Endothelial cell (in vitro differentiated cells): ENCODE measurements at regions not wholly inside any gene's neighbourhood (a gene's known extent, or its start where the extent isn't known, plus 50 kb on each side); places are given as distances from the start of the nearest gene placed in this dataset.

ENCODE experiments used
- DNase-seq: peaks from one replicate; pipeline ENCODE4 v3.0.0; 2021; ENCODE audit warnings: low spot score
- H3K27ac Mint-ChIP-seq: one replicate; pipeline ENCODE4 v1.8.0; 2021; ENCODE audit warnings: mixed read lengths, inconsistent platforms; ENCODE audit not compliant: unreplicated experiment
- H3K27me3 Mint-ChIP-seq: one replicate; pipeline ENCODE4 v1.8.0; 2021; ENCODE audit warnings: mild to moderate bottlenecking, moderate library complexity, mixed read lengths, inconsistent platforms; ENCODE audit not compliant: unreplicated experiment
- H3K36me3 Mint-ChIP-seq: one replicate; pipeline ENCODE4 v1.8.0; 2021; ENCODE audit warnings: mild to moderate bottlenecking, low read depth, mixed read lengths, inconsistent platforms; ENCODE audit not compliant: unreplicated experiment
- H3K4me1 Mint-ChIP-seq: one replicate; pipeline ENCODE4 v1.8.0; 2021; ENCODE audit warnings: mild to moderate bottlenecking, mixed read lengths, inconsistent platforms; ENCODE audit not compliant: unreplicated experiment
- H3K4me3 Mint-ChIP-seq: one replicate; pipeline ENCODE4 v1.8.0; 2021; ENCODE audit warnings: mild to moderate bottlenecking, mixed read lengths, inconsistent platforms; ENCODE audit not compliant: unreplicated experiment
- H3K9me3 Mint-ChIP-seq: one replicate; pipeline ENCODE4 v1.8.0; 2021; ENCODE audit warnings: mixed read lengths, inconsistent platforms; ENCODE audit not compliant: unreplicated experiment
- TF ChIP-seq, protein P1 (sequence below): fragments of 200-600 bp; sonication (generic); IDR thresholded peaks from one replicate; pipeline ENCODE4 v1.5.0; 2021; ENCODE audit warnings: antibody characterized with exemption; ENCODE audit not compliant: unreplicated experiment

DNA sequence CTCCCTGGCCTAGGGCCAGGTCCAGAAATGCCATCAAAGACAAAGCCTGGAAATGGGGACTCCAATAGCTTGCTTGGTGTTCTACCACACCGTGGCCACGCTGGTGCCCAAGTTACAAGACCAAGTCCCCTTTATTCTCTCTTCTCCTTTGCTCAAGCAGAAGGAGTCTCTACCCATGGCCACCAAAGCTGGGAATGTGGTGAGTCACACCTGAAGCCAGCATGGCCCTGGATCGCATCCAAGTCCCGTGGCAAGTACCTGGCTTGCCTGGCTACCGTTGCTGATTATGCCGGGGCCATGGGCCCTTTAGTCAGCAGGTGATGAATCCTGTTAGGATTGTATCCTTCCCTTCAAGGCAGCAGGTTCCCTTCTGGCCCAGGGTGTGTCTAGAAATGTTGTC, 260.0 kb downstream of the HAPSTR1 start:
- TF ChIP-seq, protein P1, sequence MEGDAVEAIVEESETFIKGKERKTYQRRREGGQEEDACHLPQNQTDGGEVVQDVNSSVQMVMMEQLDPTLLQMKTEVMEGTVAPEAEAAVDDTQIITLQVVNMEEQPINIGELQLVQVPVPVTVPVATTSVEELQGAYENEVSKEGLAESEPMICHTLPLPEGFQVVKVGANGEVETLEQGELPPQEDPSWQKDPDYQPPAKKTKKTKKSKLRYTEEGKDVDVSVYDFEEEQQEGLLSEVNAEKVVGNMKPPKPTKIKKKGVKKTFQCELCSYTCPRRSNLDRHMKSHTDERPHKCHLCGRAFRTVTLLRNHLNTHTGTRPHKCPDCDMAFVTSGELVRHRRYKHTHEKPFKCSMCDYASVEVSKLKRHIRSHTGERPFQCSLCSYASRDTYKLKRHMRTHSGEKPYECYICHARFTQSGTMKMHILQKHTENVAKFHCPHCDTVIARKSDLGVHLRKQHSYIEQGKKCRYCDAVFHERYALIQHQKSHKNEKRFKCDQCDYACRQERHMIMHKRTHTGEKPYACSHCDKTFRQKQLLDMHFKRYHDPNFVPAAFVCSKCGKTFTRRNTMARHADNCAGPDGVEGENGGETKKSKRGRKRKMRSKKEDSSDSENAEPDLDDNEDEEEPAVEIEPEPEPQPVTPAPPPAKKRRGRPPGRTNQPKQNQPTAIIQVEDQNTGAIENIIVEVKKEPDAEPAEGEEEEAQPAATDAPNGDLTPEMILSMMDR: no peak
- no peak for DNase-seq
- no peak overlapping the region for H3K27ac Mint-ChIP-seq
- H3K27me3 Mint-ChIP-seq: peaks cover 3% of the 10 kb centered on the region
- H3K36me3 Mint-ChIP-seq: no peaks in the 10 kb centered on the region
- H3K9me3 Mint-ChIP-seq: peaks cover 11% of the 10 kb centered on the region
- H3K4me1 Mint-ChIP-seq: no peaks in the 10 kb centered on the region
- no peak overlapping the region for H3K4me3 Mint-ChIP-seq

- Mint-ChIP-seq H3K4me1 (no peaks in the 10 kb centered on the region), H3K36me3 (no peaks in the 10 kb centered on the region), H3K9me3 (peaks cover 11% of the 10 kb centered on the region), H3K27me3 (peaks cover 3% of the 10 kb centered on the region), H3K27ac (no peak overlapping the region), H3K4me3 (peak overlapping the region; percentile 8)
- TF ChIP-seq, protein P1: no peak
- no peak for DNase-seq
Measured at GRCh38 chr16:9351841-9352434, 260.5 kb downstream of the HAPSTR1 start.

- Mint-ChIP-seq H3K27ac (no peak overlapping the region), H3K4me3 (no peak overlapping the region), H3K4me1 (no peaks in the 10 kb centered on the region), H3K36me3 (no peaks in the 10 kb centered on the region), H3K9me3 (no peaks in the 10 kb centered on the region), H3K27me3 (no peaks in the 10 kb centered on the region)
- TF ChIP-seq, protein P1: no peak
- DNase-seq: no peak
Measured at GRCh38 chr16:9357829-9358228, 266.4 kb downstream of the HAPSTR1 start.

DNA sequence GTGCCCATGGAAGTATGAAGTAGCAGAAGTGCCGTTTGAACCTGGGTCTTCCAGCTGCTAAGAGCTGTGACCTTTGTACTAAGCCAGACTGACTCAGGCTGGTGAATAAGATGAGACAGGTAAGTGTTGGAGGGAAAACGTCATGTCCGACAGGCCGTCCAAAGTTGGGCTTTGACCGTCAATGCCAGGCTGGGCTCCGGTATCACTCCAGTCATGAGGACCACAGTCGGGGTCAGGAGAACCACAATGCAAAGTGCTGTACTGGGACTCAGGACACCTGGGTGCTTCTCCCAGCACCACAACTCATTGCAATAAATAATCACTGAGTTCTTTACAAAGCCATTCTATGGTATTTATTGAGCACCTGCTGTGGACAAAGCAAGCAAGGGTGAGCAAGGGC, 268.6 kb downstream of the HAPSTR1 start:
- no peaks in the 10 kb centered on the region for H3K27me3 Mint-ChIP-seq
- H3K27ac Mint-ChIP-seq: no peak overlapping the region
- H3K4me1 Mint-ChIP-seq: no peaks in the 10 kb centered on the region
- H3K9me3 Mint-ChIP-seq: no peaks in the 10 kb centered on the region
- H3K36me3 Mint-ChIP-seq: no peaks in the 10 kb centered on the region
- no peak overlapping the region for H3K4me3 Mint-ChIP-seq
- TF ChIP-seq, protein P1: no peak
- DNase-seq: no peak

GRCh38 chr16:9362050-9362449, 270.6 kb downstream of the HAPSTR1 start:
- Mint-ChIP-seq H3K4me3 (no peak overlapping the region), H3K36me3 (no peaks in the 10 kb centered on the region), H3K4me1 (no peaks in the 10 kb centered on the region), H3K27me3 (no peaks in the 10 kb centered on the region), H3K9me3 (no peaks in the 10 kb centered on the region), H3K27ac (no peak overlapping the region)
- TF ChIP-seq, protein P1: no peak
- no peak for DNase-seq
